Cardiac fibroblast (primary cell): ENCODE measurements at regions not wholly inside any gene's neighbourhood (a gene's known extent, or its start where the extent isn't known, plus 50 kb on each side); places are given as distances from the start of the nearest gene placed in this dataset.

ENCODE experiments used
- DNase-seq, 2 donors: peaks; one replicate each; pipeline versions ENCODE4 v3.0.0 to v3.0.0-alpha.2; 2010; ENCODE audit warnings: low read depth in 2 of 2
- H3K4me3 ChIP-seq, 2 donors: replicated peaks in 1 of 2; 1 replicate in 1 of 2; 2 replicates in 1 of 2; pipeline ENCODE4 v1.5.1; 2011; ENCODE audit warnings: low read depth in 2 of 2, low read length in 2 of 2, mild to moderate bottlenecking in 2 of 2, moderate library complexity in 1 of 2
- CTCF ChIP-seq: IDR thresholded peaks from one replicate; pipeline ENCODE4 v1.5.1; 2011; ENCODE audit warnings: low read depth, mild to moderate bottlenecking, low read length, inconsistent platforms

GRCh38 chr4:71132486-71132885, 139.0 kb downstream of the DCK start:
- TF ChIP-seq CTCF: no peak
- no peak overlapping the region for H3K4me3 ChIP-seq
- DNase-seq: peak; percentile 17 to 58

GRCh38 chr4:71133491-71133890, 140.0 kb downstream of the DCK start:
- peak in 1 of 2 donors; percentile 47 for DNase-seq
- TF ChIP-seq CTCF: no peak
- no peak overlapping the region for H3K4me3 ChIP-seq

GRCh38 chr4:71136071-71136470, 142.6 kb downstream of the DCK start:
- TF ChIP-seq CTCF: no peak
- DNase-seq: no peak
- H3K4me3 ChIP-seq: no peak overlapping the region

- TF ChIP-seq CTCF: no peak
- no peak overlapping the region for H3K4me3 ChIP-seq
- DNase-seq: no peak
Measured at GRCh38 chr4:71138007-71138615, 144.7 kb downstream of the DCK start.

GRCh38 chr4:71140563-71140962, 147.1 kb downstream of the DCK start:
- DNase-seq: no peak
- no peak overlapping the region for H3K4me3 ChIP-seq
- no peak for TF ChIP-seq CTCF

GRCh38 chr4:71141125-71141524, 147.7 kb downstream of the DCK start:
- TF ChIP-seq CTCF: no peak
- DNase-seq: no peak
- H3K4me3 ChIP-seq: no peak overlapping the region

GRCh38 chr4:71147261-71147660, 153.8 kb downstream of the DCK start:
- no peak overlapping the region for H3K4me3 ChIP-seq
- DNase-seq: peak in 1 of 2 donors; percentile 33
- TF ChIP-seq CTCF: no peak
